GM21786 (cell line): ENCODE measurements at regions not wholly inside any gene's neighbourhood (a gene's known extent, or its start where the extent isn't known, plus 50 kb on each side); places are given as distances from the start of the nearest gene placed in this dataset.
A peak's percentile ranks its signal among the peaks of the same experiment; 100 is the strongest.

Source experiments
- ATAC-seq: cut with Tn5 transposase; IDR thresholded peaks from one replicate; pipeline ENCODE4 v1.9.1; 2021; ENCODE audit not compliant: unreplicated experiment

GRCh38 chr4:163858515-163858914, 364.0 kb downstream of the TMA16 start:
- no peak for ATAC-seq

- no peak for ATAC-seq
Observed at GRCh38 chr4:163863082-163863481, 368.6 kb downstream of the TMA16 start.

- no peak for ATAC-seq
Observed at GRCh38 chr4:163865010-163865409, 370.5 kb downstream of the TMA16 start.

GRCh38 chr4:163866728-163867315, 372.3 kb downstream of the TMA16 start:
- ATAC-seq = peak; percentile 63

GRCh38 chr4:163868445-163868844, 374.0 kb downstream of the TMA16 start:
- ATAC-seq = no peak

GRCh38 chr4:163871078-163871477, 376.6 kb downstream of the TMA16 start:
- no peak for ATAC-seq

- no peak for ATAC-seq
Observed at GRCh38 chr4:163875327-163875726, 380.8 kb downstream of the TMA16 start.

GRCh38 chr4:163878336-163879121, 384.0 kb downstream of the TMA16 start:
- no peak for ATAC-seq

- no peak for ATAC-seq
Observed at GRCh38 chr4:163892417-163892816, 397.9 kb downstream of the TMA16 start.

- ATAC-seq = no peak
Observed at GRCh38 chr4:163895378-163896005, 401.0 kb downstream of the TMA16 start.

GRCh38 chr4:163901319-163901718, 406.8 kb downstream of the TMA16 start:
- no peak for ATAC-seq

- ATAC-seq = no peak
Observed at GRCh38 chr4:163902417-163902816, 407.9 kb downstream of the TMA16 start.

- ATAC-seq = no peak
Observed at GRCh38 chr4:163911891-163912290, 417.4 kb downstream of the TMA16 start.

- ATAC-seq = no peak
Observed at GRCh38 chr4:163913571-163913970, 419.1 kb downstream of the TMA16 start.

GRCh38 chr4:163915896-163916295, 421.4 kb downstream of the TMA16 start:
- no peak for ATAC-seq

GRCh38 chr4:163920426-163920825, 425.9 kb downstream of the TMA16 start:
- no peak for ATAC-seq

- no peak for ATAC-seq
Observed at GRCh38 chr4:163922302-163922701, 427.8 kb downstream of the TMA16 start.

- no peak for ATAC-seq
Observed at GRCh38 chr4:163923092-163923491, 428.6 kb downstream of the TMA16 start.

GRCh38 chr4:163930086-163930485, 435.6 kb downstream of the TMA16 start:
- ATAC-seq = no peak

- no peak for ATAC-seq
Observed at GRCh38 chr4:163932504-163932903, 438.0 kb downstream of the TMA16 start.

- no peak for ATAC-seq
Observed at GRCh38 chr4:163939597-163939996, 445.1 kb downstream of the TMA16 start.

- no peak for ATAC-seq
Observed at GRCh38 chr4:163941221-163941905, 446.9 kb downstream of the TMA16 start.
